Astrocyte of the spinal cord (primary cell): ENCODE measurements at regions not wholly inside any gene's neighbourhood (a gene's known extent, or its start where the extent isn't known, plus 50 kb on each side); places are given as distances from the start of the nearest gene placed in this dataset.

Experiments
- DNase-seq: peaks from one replicate; pipeline ENCODE4 v3.0.0; 2011; ENCODE audit warnings: low read depth, low spot score
- H3K4me3 ChIP-seq: 2 replicates; pipeline ENCODE4 v1.5.1; 2011; ENCODE audit warnings: low read depth, mild to moderate bottlenecking, low read length, moderate library complexity
- in situ Hi-C: cut with HindIII; loops from 2 replicates; pipeline ENCODE4 v1.10.0; 2017; ENCODE audit warnings: low sequenced_read_pairs
- TF ChIP-seq, protein P1 (sequence below): IDR thresholded peaks from 2 replicates; pipeline ENCODE4 v1.5.1; 2012; ENCODE audit warnings: low read depth, mild to moderate bottlenecking, low read length, inconsistent platforms

DNA sequence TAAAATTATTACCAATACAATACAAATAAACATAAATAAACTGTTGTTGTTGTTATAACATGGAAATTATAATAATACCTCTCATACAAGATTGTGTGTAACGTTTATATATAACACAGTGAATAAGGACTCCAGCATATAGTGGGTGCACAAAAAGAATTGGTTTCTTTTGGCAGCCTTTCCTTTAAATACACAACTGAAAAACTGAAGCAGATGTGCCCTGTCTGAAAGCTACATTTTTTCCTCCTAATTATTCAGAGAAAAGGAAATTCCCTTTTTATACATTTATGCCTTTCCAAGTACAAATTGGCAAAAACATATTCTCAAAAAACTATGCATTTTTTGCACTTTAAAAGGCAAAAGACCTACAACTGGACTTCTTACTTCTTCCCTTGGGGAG is 928.9 kb upstream of the NR2F2 start:
- in situ Hi-C loops: no loop called here
- TF ChIP-seq, protein P1, sequence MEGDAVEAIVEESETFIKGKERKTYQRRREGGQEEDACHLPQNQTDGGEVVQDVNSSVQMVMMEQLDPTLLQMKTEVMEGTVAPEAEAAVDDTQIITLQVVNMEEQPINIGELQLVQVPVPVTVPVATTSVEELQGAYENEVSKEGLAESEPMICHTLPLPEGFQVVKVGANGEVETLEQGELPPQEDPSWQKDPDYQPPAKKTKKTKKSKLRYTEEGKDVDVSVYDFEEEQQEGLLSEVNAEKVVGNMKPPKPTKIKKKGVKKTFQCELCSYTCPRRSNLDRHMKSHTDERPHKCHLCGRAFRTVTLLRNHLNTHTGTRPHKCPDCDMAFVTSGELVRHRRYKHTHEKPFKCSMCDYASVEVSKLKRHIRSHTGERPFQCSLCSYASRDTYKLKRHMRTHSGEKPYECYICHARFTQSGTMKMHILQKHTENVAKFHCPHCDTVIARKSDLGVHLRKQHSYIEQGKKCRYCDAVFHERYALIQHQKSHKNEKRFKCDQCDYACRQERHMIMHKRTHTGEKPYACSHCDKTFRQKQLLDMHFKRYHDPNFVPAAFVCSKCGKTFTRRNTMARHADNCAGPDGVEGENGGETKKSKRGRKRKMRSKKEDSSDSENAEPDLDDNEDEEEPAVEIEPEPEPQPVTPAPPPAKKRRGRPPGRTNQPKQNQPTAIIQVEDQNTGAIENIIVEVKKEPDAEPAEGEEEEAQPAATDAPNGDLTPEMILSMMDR: no peak
- H3K4me3 ChIP-seq: no peak overlapping the region
- peak; percentile 32 for DNase-seq

- H3K4me3 ChIP-seq: no peak overlapping the region
- peak; percentile 54 for DNase-seq
- TF ChIP-seq, protein P1: no peak
- in situ Hi-C loops: no loop called here
Measured at GRCh38 chr15:95405447-95405846, 925.1 kb upstream of the NR2F2 start.

- in situ Hi-C loops: no loop called here
- DNase-seq: no peak
- no peak overlapping the region for H3K4me3 ChIP-seq
- TF ChIP-seq, protein P1: no peak
Measured at GRCh38 chr15:95407534-95407933, 923.0 kb upstream of the NR2F2 start.

DNA sequence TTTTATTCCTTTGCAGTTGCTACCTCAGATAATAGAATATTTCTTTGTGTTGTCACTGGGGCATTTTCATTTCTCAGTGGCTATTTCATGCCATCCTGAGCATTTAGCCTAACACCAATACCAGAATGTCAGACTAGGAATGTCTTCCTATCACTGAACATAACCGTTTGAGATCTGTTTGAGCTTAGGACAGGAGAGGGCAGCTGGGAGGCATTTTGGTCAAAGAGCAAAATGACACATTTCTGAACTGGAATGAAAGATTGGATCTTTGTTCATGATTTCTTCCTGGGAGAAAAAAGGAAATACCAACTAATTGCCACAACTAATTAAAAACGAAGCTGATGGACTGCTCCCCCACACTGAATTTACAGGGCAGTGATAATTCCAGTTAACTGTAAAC is 921.3 kb upstream of the NR2F2 start:
- no peak overlapping the region for H3K4me3 ChIP-seq
- TF ChIP-seq, protein P1: no peak
- in situ Hi-C loops: no loop called here
- no peak for DNase-seq

DNA sequence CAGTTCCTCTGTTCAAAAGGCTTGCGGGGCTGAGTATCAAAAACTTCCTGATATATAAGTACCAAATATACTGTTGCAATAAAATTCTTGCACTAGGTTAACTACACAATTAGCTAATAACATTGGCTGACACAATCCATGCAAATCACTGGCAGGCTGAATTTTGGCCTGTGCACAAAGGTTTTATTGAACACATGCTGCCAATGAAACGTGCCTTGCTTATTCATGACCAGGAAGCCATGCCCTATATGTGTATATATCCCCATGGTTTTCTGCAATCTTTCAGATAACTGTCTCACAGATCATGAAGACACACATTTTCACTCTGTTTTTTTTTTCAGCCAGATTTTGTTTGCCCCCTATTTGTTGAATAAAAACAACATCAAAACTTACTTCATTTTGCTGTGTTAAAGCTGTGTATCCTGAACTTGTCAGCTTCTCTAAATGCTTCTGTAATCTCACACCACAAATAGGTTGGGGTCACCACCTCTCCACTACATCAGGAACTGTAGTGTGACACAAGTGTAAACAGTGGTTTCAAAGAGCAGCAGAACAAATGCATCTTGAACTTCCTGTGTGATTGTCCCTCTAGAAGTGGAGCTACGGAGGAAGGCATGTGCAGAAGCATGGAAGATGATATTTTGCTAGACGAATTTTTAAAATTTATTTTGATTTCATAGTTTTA is 920.7 kb upstream of the NR2F2 start:
- TF ChIP-seq, protein P1: no peak
- in situ Hi-C loops: no loop called here
- no peak overlapping the region for H3K4me3 ChIP-seq
- no peak for DNase-seq

GRCh38 chr15:95410757-95411156 is 919.7 kb upstream of the NR2F2 start:
- H3K4me3 ChIP-seq: no peak overlapping the region
- in situ Hi-C loops: no loop called here
- TF ChIP-seq, protein P1: no peak
- DNase-seq: no peak
